Fibroblast of the conjunctiva (primary cell): ENCODE measurements at regions not wholly inside any gene's neighbourhood (a gene's known extent, or its start where the extent isn't known, plus 50 kb on each side); places are given as distances from the start of the nearest gene placed in this dataset.
A peak's percentile ranks its signal among the peaks of the same experiment; 100 is the strongest.
"Not testable (repeated sequence)": the region's sequence is repeated elsewhere in the genome, so short reads cannot be mapped to it uniquely, and the experiment has no call there.

Source experiments
- DNase-seq: peaks from one replicate; pipeline ENCODE4 v3.0.0-alpha.2; 2010; ENCODE audit warnings: low read depth

GRCh38 chr4:177246641-177247584 is 62.8 kb upstream of the NEIL3 start:
- DNase-seq, result no peak

GRCh38 chr4:177250056-177250696 is 59.5 kb upstream of the NEIL3 start:
- peak; percentile 42 for DNase-seq

DNA sequence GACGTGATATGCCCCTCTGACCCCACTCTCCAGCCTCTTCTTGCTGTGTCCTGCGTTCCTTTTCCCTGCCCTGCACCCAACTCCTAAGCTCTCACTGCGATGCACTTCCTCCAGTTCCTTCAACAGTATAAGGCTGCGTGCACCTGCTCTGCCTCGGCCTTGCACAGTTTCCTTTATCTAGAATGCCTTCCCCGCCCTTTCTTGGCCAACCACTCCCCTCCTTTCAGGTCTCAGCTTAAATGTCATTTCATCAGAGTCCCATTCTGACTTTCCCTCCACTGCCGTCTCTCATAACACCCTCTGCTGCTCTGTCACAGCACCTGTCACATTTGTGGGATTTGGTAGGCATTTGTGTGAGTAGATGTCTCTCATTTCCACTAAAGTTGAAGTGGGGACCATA is 58.4 kb upstream of the NEIL3 start:
- DNase-seq, result no peak

DNA sequence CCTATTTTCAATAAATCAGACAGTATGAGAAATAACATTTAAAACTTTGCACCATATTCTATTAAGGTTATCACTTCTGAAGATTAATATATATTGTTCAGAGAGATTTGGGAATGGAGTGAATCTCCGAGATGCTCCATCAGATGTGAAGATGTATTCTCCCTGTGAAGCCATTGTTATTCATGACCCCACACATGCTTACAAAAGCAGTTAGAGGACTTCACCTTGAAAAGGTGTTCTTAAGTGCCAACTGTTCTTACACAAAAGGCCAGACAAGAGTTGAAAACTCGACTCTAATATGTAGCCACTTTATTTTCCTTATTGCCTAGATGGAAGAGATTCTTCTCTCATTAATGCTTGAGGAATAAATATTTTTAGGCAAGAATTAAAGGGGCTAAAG is 54.3 kb upstream of the NEIL3 start:
- DNase-seq, result no peak

DNA sequence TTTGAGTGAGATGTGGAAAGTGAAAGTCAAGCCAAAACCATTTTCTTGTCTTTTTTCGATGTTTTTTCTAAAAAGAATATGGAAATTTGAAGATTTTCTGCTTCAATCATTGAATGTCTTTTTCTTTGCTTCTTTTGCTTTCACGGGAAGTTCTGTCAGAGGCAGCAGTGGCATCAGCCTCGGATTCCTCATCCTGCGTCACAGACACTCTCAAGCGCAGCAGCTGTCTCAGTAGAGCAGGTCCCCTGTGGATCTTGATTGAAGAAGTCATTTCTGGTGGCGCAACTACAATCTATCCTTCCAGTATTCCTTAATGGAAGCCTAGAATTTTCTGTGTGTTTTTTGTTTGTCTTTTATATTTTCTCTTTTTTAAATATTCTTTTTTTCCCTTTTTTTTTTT is 52.7 kb upstream of the NEIL3 start:
- no peak for DNase-seq

DNA sequence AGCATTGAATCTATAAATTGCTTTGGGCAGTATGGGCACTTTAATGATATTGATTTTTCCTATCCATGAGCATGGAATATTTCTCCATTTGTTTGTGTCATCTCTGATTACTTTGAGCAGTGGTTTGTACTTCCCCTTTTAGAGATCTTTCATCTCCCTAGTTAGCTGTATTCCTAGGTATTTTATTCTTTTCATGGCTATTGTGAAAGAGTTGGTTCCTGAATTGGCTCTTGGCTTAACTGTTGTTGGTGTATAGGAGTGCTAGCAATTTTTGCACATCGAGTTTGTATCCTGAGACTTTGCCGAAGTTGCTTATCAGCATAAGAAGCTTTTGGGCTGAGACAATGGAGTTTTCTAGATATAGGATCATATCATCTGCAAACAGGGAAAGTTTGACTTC is 50.2 kb upstream of the NEIL3 start:
- not testable (repeated sequence) for DNase-seq
